Right lobe of liver (tissue), 4 donors: ENCODE measurements at regions not wholly inside any gene's neighbourhood (a gene's known extent, or its start where the extent isn't known, plus 50 kb on each side); places are given as distances from the start of the nearest gene placed in this dataset.

Source experiments
- CTCF ChIP-seq, 4 donors: fragments of 200-600 bp in 3 of 4; fragments of 450-650 bp in 1 of 4; IDR thresholded peaks; one replicate each; pipeline versions ENCODE4 v1.5.1 to v1.8.0; 2016 to 2022; ENCODE audit warnings: antibody characterized with exemption in 4 of 4, mild to moderate bottlenecking in 2 of 4
- POLR2A ChIP-seq: fragments of 450-650 bp; IDR thresholded peaks from one replicate; pipeline ENCODE4 v1.6.1; 2017; ENCODE audit warnings: antibody characterized with exemption, mild to moderate bottlenecking
- donor health status: DM: no; HTN: no; CAD: no.
- donor health status: DM: no; HTN: no; CAD: no.
- donor health status: DM: no; HTN: yes; CAD: no.

- TF ChIP-seq CTCF (IDR thresholded peaks at IDR 0.05) (no peak), POLR2A (no peak)
Measured at GRCh38 chr6:168896321-168896720, 357.3 kb downstream of the THBS2 start.
